Osteoblast (primary cell): ENCODE measurements at regions not wholly inside any gene's neighbourhood (a gene's known extent, or its start where the extent isn't known, plus 50 kb on each side); places are given as distances from the start of the nearest gene placed in this dataset.
"Not testable (repeated sequence)": the region's sequence is repeated elsewhere in the genome, so short reads cannot be mapped to it uniquely, and the experiment has no call there.

ENCODE experiments used
- DNase-seq: peaks from one replicate; pipeline ENCODE4 v3.0.0; 2011; ENCODE audit warnings: low spot score, mixed read lengths; ENCODE audit not compliant: insufficient read length; ENCODE audit errors: missing footprints
- H2AFZ ChIP-seq: 2 replicates; pipeline ENCODE4 v1.6.0; 2011; ENCODE audit warnings: mild to moderate bottlenecking, low read length
- H3K27ac ChIP-seq: 2 replicates; pipeline ENCODE4 v1.5.1; 2011; ENCODE audit warnings: mild to moderate bottlenecking, low read depth, low read length, moderate library complexity
- H3K27me3 ChIP-seq: 2 replicates; pipeline ENCODE4 v1.6.0; 2012; ENCODE audit warnings: mild to moderate bottlenecking, control low read depth, inconsistent platforms, low read length, moderate library complexity; ENCODE audit not compliant: insufficient read depth
- H3K36me3 ChIP-seq: 2 replicates; pipeline ENCODE4 v1.5.1; 2011; ENCODE audit warnings: mild to moderate bottlenecking, low read length, control low read depth, moderate library complexity; ENCODE audit not compliant: insufficient read depth
- H3K4me1 ChIP-seq: 2 replicates; pipeline ENCODE4 v1.5.1; 2011; ENCODE audit warnings: mild to moderate bottlenecking, low read length, control low read depth, moderate library complexity; ENCODE audit not compliant: insufficient read depth
- H3K4me2 ChIP-seq: 2 replicates; pipeline ENCODE4 v1.6.0; 2011; ENCODE audit warnings: mild to moderate bottlenecking, low read length; ENCODE audit not compliant: insufficient read depth
- H3K4me3 ChIP-seq: fragments of 200-600 bp; sonication (generic); 3 replicates; pipeline ENCODE4 v1.5.1; 2012; ENCODE audit warnings: mild to moderate bottlenecking, low read length, inconsistent platforms; ENCODE audit not compliant: insufficient read depth
- H3K79me2 ChIP-seq: 2 replicates; pipeline ENCODE4 v1.6.0; 2012; ENCODE audit warnings: mild to moderate bottlenecking, low read length, control low read depth, inconsistent platforms; ENCODE audit not compliant: insufficient read depth
- H3K9me3 ChIP-seq: 2 replicates; pipeline ENCODE4 v1.5.1; 2011; ENCODE audit warnings: low read depth, low read length, control low read depth
- H4K20me1 ChIP-seq: 2 replicates; pipeline ENCODE4 v1.6.0; 2012; ENCODE audit warnings: mild to moderate bottlenecking, low read length, control low read depth; ENCODE audit not compliant: insufficient read depth
- TF ChIP-seq, protein P1 (sequence below): IDR thresholded peaks from 2 replicates; pipeline ENCODE4 v1.5.1; 2011; ENCODE audit warnings: mild to moderate bottlenecking, low read depth, low read length, moderate library complexity; ENCODE audit errors: extremely low read depth

DNA sequence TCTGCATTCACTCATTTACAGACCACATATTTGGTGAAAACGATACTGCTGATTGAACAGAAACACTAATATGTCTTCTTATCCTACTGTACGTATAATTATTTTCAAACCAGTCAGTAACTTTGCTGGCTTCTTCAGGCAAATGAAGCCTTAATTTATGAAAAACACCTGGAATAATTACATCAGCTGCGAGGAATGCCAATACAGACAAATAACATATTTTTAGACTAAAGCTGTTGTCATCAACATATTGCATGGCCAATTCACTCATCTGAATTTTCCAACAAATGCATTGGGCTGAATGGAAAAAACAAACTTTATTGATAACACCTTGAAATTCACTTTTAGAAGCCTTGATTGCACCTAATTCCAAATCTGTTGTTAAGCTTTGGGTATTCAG, 165.9 kb downstream of the HLX start:
- Histone ChIP-seq H3K4me1 (peaks cover 5% of the 10 kb centered on the region), H3K79me2 (no peaks in the 10 kb centered on the region), H4K20me1 (no peaks in the 10 kb centered on the region), H3K36me3 (no peaks in the 10 kb centered on the region), H2AFZ (no peak overlapping the region), H3K4me2 (no peak overlapping the region), H3K27me3 (no peaks in the 10 kb centered on the region), H3K9me3 (no peaks in the 10 kb centered on the region), H3K4me3 (no peak overlapping the region), H3K27ac (no peak overlapping the region)
- TF ChIP-seq, protein P1, sequence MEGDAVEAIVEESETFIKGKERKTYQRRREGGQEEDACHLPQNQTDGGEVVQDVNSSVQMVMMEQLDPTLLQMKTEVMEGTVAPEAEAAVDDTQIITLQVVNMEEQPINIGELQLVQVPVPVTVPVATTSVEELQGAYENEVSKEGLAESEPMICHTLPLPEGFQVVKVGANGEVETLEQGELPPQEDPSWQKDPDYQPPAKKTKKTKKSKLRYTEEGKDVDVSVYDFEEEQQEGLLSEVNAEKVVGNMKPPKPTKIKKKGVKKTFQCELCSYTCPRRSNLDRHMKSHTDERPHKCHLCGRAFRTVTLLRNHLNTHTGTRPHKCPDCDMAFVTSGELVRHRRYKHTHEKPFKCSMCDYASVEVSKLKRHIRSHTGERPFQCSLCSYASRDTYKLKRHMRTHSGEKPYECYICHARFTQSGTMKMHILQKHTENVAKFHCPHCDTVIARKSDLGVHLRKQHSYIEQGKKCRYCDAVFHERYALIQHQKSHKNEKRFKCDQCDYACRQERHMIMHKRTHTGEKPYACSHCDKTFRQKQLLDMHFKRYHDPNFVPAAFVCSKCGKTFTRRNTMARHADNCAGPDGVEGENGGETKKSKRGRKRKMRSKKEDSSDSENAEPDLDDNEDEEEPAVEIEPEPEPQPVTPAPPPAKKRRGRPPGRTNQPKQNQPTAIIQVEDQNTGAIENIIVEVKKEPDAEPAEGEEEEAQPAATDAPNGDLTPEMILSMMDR = no peak
- no peak for DNase-seq

DNA sequence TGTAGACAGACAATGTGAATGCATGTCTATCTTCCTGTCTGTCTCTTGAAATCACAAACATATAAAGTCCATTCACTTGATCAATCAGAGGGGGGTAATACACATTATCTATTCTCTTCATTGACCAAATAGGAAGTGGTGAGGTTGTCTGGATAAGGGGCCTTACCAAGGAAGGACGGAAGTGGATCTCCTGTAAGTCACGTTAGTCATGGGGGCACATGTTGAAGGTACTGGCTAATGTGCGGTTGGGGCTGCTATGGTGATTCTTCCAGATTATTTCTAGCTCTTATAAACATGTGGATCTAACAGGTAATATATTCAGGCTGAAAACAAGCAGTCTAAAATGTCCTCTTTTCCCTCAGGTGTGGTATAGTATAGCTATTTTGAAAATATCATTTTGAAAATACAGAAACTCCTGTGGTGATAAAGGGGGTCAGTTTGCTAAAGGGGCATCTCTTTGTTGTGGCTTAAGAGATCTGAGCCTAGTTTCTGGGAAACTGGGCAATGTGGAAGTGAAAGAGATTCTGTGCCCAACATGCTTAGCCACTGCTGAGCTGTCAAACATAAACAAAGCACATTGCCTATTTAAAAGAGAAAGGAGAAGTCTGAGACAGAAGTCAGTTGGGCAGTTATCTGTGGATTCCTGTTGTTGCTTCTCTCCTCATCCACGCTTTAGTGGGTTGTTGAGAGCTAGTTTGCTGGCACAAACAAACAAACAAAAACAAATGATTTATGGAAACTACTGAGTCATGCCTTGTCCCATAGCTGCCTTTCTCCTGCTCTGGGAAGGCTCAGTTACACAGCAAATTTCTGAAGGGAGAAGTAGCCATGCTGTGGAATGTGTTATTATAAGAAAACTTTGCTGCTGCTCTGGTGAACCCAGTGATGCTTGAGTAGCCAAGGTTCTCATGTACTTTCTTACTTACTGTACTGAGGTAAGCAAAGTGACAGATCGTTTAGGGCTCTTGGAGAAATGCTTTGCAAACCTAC, 166.9 kb downstream of the HLX start:
- H2AFZ ChIP-seq = peak overlapping the region; percentile 89
- H3K4me2 ChIP-seq = peak overlapping the region; percentile 73
- TF ChIP-seq, protein P1 = no peak
- H3K4me3 ChIP-seq = peak overlapping the region; percentile 24
- H4K20me1 ChIP-seq = no peaks in the 10 kb centered on the region
- no peaks in the 10 kb centered on the region for H3K27me3 ChIP-seq
- peak overlapping the region; percentile 51 for H3K27ac ChIP-seq
- no peaks in the 10 kb centered on the region for H3K79me2 ChIP-seq
- no peaks in the 10 kb centered on the region for H3K9me3 ChIP-seq
- peaks cover 5% of the 10 kb centered on the region for H3K4me1 ChIP-seq
- DNase-seq = no peak
- no peaks in the 10 kb centered on the region for H3K36me3 ChIP-seq

DNA sequence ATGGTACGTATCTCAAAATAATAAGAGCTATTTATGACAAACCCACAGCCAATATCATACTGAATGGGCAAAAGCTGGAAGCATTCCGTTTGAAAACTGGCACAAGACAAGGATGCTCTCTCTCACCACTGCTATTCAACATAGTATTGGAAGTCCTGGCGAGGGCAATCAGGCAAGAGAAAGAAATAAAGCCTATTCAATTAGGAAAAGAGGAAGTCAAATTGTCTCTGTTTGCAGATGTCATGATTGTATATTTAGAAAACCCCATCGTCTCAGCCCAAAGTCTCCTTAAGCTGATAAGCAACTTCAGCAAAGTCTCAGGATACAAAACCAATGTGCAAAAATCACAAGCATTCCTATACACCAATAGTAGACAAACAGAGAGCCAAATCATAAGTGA, 172.1 kb downstream of the HLX start:
- H3K4me3 ChIP-seq, H3K79me2 ChIP-seq, H3K4me1 ChIP-seq, H3K9me3 ChIP-seq, DNase-seq, H3K27ac ChIP-seq, H3K27me3 ChIP-seq, H3K36me3 ChIP-seq, H3K4me2 ChIP-seq, H4K20me1 ChIP-seq, H2AFZ ChIP-seq: not testable (repeated sequence)

DNA sequence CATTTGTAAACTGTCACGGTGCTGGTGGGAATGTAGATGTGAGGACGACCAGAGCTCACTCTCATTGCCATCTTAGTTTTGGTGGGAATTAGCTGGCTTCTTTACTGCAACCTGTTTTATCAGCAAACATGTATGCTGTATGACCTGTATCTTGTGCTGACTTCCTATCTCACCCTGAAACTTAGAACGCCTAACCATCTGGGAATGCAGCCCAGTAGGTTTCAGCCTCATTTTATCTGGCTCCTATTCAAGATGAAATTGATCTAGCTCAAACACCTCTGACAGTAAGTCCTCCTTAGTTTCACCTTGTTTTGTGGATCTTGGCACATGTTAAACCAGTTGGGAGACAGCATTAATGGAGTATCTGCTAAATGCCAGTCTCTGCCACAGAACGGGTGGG, 174.6 kb downstream of the HLX start:
- Histone ChIP-seq H2AFZ (no peak overlapping the region), H3K4me3 (no peak overlapping the region), H3K4me2 (no peak overlapping the region), H3K27ac (no peak overlapping the region), H3K79me2 (no peaks in the 10 kb centered on the region), H3K4me1 (no peaks in the 10 kb centered on the region), H4K20me1 (no peaks in the 10 kb centered on the region), H3K27me3 (no peaks in the 10 kb centered on the region), H3K9me3 (no peaks in the 10 kb centered on the region), H3K36me3 (no peaks in the 10 kb centered on the region)
- TF ChIP-seq, protein P1 = no peak
- DNase-seq = no peak
